SK-N-SH (cell line): ENCODE measurements at regions not wholly inside any gene's neighbourhood (a gene's known extent, or its start where the extent isn't known, plus 50 kb on each side); places are given as distances from the start of the nearest gene placed in this dataset.

Source experiments
- CTCF ChIA-PET: fragments of 300-600, 350-600 bp; formaldehyde crosslinking; extraction: SDS; loops from one replicate; lab custom pipeline; 2021; lab: Yijun Ruan, JAX
- POLR2A ChIA-PET: fragments of 350-600 bp; sonication (Branson Sonifier 250); formaldehyde crosslinking; extraction: SDS; loops from one replicate; lab custom pipeline; 2020; ENCODE audit warnings: antibody characterized with exemption, inconsistent platforms; lab: Yijun Ruan, JAX
- DNase-seq: peaks from one replicate; pipeline ENCODE4 v3.0.0; 2012
- H2AFZ ChIP-seq: fragments of 200-600 bp; sonication (generic); 2 replicates; pipeline ENCODE4 v1.8.1; 2016; ENCODE audit warnings: antibody characterized with exemption, mild to moderate bottlenecking, low read depth
- H3F3A ChIP-seq: fragments of 200-600 bp; sonication (generic); replicated peaks from 2 replicates; pipeline ENCODE3; 2016; ENCODE audit warnings: antibody characterized with exemption, mild to moderate bottlenecking; ENCODE audit not compliant: insufficient read depth
- H3K27ac ChIP-seq, 2 experiments: fragments of 200-500 bp in 1 of 2; fragments of 200-600 bp in 1 of 2; sonication (Bioruptor generic) in 1 of 2; sonication (generic), shearing (Covaris generic) in 1 of 2; 2 replicates each; pipeline versions ENCODE4 v1.5.1 to v1.6.1; 2014 to 2016; ENCODE audit warnings: low read depth in 2 of 2, inconsistent platforms in 1 of 2, low read length in 1 of 2, mild to moderate bottlenecking in 1 of 2, mixed read lengths in 1 of 2
- H3K27me3 ChIP-seq: fragments of 200-600 bp; sonication (generic), shearing (Covaris generic); 2 replicates; pipeline ENCODE4 v1.6.1; 2016; ENCODE audit warnings: mixed run types; ENCODE audit not compliant: insufficient read depth
- H3K36me3 ChIP-seq, 2 experiments: fragments of 200-500 bp in 1 of 2; fragments of 200-600 bp in 1 of 2; sonication (Bioruptor generic) in 1 of 2; sonication (generic) in 1 of 2; replicated peaks in 1 of 2; 2 replicates each; pipeline versions ENCODE3 to v1.5.1; 2014 to 2016; ENCODE audit warnings: low read length in 1 of 2, mild to moderate bottlenecking in 1 of 2; ENCODE audit not compliant: insufficient read depth in 2 of 2, control insufficient read depth in 1 of 2
- H3K4me1 ChIP-seq, 2 experiments: fragments of 200-500 bp in 1 of 2; fragments of 200-600 bp in 1 of 2; sonication (Bioruptor generic) in 1 of 2; sonication (generic), shearing (Covaris generic) in 1 of 2; 2 replicates each; pipeline versions ENCODE4 v1.5.1 to v1.6.1; 2014 to 2016; ENCODE audit warnings: low read depth in 1 of 2, low read length in 1 of 2, mixed run types in 1 of 2; ENCODE audit not compliant: insufficient read depth in 2 of 2, control insufficient read depth in 1 of 2
- H3K4me2 ChIP-seq: fragments of 200-600 bp; sonication (generic), shearing (Covaris generic); 2 replicates; pipeline ENCODE4 v1.6.1; 2017; ENCODE audit warnings: mixed run types
- H3K4me3 ChIP-seq, 2 experiments: fragments of 200-500 bp in 1 of 2; fragments of 200-600 bp in 1 of 2; sonication (Bioruptor generic) in 1 of 2; sonication (generic), shearing (Covaris generic) in 1 of 2; 2 replicates each; pipeline versions ENCODE4 v1.5.1 to v1.8.1; 2014 to 2016; ENCODE audit warnings: low read depth in 2 of 2, inconsistent platforms in 1 of 2, low read length in 1 of 2, mild to moderate bottlenecking in 1 of 2, mixed read lengths in 1 of 2, moderate library complexity in 1 of 2
- H3K79me2 ChIP-seq: fragments of 200-600 bp; sonication (generic); 2 replicates; pipeline ENCODE4 v1.8.1; 2017; ENCODE audit warnings: mild to moderate bottlenecking; ENCODE audit not compliant: insufficient read depth
- H3K9ac ChIP-seq: fragments of 200-600 bp; sonication (generic); 2 replicates; pipeline ENCODE4 v1.6.1; 2017; ENCODE audit warnings: mixed run types
- H3K9me2 ChIP-seq: fragments of 200-600 bp; sonication (generic); 2 replicates; pipeline ENCODE4 v1.6.1; 2017; ENCODE audit warnings: mixed run types
- H3K9me3 ChIP-seq: fragments of 200-600 bp; sonication (generic); 2 replicates; pipeline ENCODE4 v1.6.1; 2017; ENCODE audit warnings: mixed run types, mild to moderate bottlenecking, moderate library complexity
- H4K20me1 ChIP-seq: fragments of 200-600 bp; sonication (generic); 2 replicates; pipeline ENCODE4 v1.6.1; 2017; ENCODE audit warnings: mild to moderate bottlenecking, mixed run types; ENCODE audit not compliant: insufficient read depth
- CHD2 ChIP-seq: fragments of 150-350 bp; IDR thresholded peaks from 2 replicates; pipeline ENCODE4 v1.6.1; 2018; ENCODE audit warnings: low read length; ENCODE audit not compliant: partially characterized antibody
- CTCF ChIP-seq: fragments of 200-600 bp; sonication (generic); IDR thresholded peaks from 2 replicates; pipeline ENCODE4 v1.6.1; 2017; ENCODE audit warnings: antibody characterized with exemption, mild to moderate bottlenecking, moderate library complexity
- ELF1 ChIP-seq: IDR thresholded peaks from 2 replicates; pipeline ENCODE4 v1.4.0; 2012
- FOSL2 ChIP-seq: IDR thresholded peaks from 2 replicates; pipeline ENCODE4 v1.4.0; 2012; ENCODE audit warnings: low read depth, mild to moderate bottlenecking, moderate library complexity, borderline replicate concordance
- FOXJ3 ChIP-seq: sonication (generic); formaldehyde crosslinking; IDR thresholded peaks from 2 replicates; pipeline ENCODE4 v1.5.1; 2020; ENCODE audit warnings: mild to moderate bottlenecking, missing genetic modification reagents
- FOXM1 ChIP-seq: IDR thresholded peaks from 2 replicates; pipeline ENCODE4 v1.4.0; 2012; ENCODE audit warnings: low read depth, mild to moderate bottlenecking
- GABPA ChIP-seq: IDR thresholded peaks from 2 replicates; pipeline ENCODE4 v1.4.0; 2012; ENCODE audit warnings: low read depth, mild to moderate bottlenecking
- GATA2 ChIP-seq: sonication (generic); formaldehyde crosslinking; IDR thresholded peaks from 2 replicates; pipeline ENCODE4 v1.5.0; 2020; ENCODE audit warnings: mild to moderate bottlenecking, missing genetic modification reagents
- MAX ChIP-seq: IDR thresholded peaks from 2 replicates; pipeline ENCODE4 v1.4.0; 2012; ENCODE audit warnings: low read depth
- NRF1 ChIP-seq: IDR thresholded peaks from 2 replicates; pipeline ENCODE4 v1.6.1; 2012; ENCODE audit warnings: low read depth, mild to moderate bottlenecking, low read length
- PBX3 ChIP-seq: IDR thresholded peaks from 2 replicates; pipeline ENCODE4; 2012
- RFX5 ChIP-seq: IDR thresholded peaks from 2 replicates; pipeline ENCODE4 v1.6.1; 2012; ENCODE audit warnings: mild to moderate bottlenecking, improper control_type of control experiment, low read length
- SMC3 ChIP-seq: IDR thresholded peaks from 2 replicates; pipeline ENCODE4 v1.6.1; 2012; ENCODE audit warnings: low read depth, low read length, improper control_type of control experiment
- TAF1 ChIP-seq: IDR thresholded peaks from 2 replicates; pipeline ENCODE4 v1.6.1; 2012; ENCODE audit warnings: low read depth, mild to moderate bottlenecking, low read length, moderate library complexity, borderline replicate concordance
- TCF12 ChIP-seq: IDR thresholded peaks from 2 replicates; pipeline ENCODE4 v1.4.0; 2012
- YY1 ChIP-seq: IDR thresholded peaks from 2 replicates; pipeline ENCODE4 v1.4.0; 2012; ENCODE audit warnings: low read depth, mild to moderate bottlenecking
- ZBTB33 ChIP-seq: IDR thresholded peaks from 2 replicates; pipeline ENCODE4 v1.4.0; 2012; ENCODE audit warnings: low read depth, borderline replicate concordance

GRCh38 chr6:138017166-138017757, 90.0 kb downstream of the PERP start:
- H4K20me1 ChIP-seq = no peaks in the 10 kb centered on the region
- no peak overlapping the region for H3K4me3 ChIP-seq
- H3K27ac ChIP-seq = no peak overlapping the region
- no peak overlapping the region for H2AFZ ChIP-seq
- H3F3A ChIP-seq = no peaks in the 10 kb centered on the region
- no peaks in the 10 kb centered on the region for H3K79me2 ChIP-seq
- H3K27me3 ChIP-seq = no peaks in the 10 kb centered on the region
- TF ChIP-seq CHD2 = no peak
- no peaks in the 10 kb centered on the region for H3K9me3 ChIP-seq
- no peaks in the 10 kb centered on the region for H3K9me2 ChIP-seq
- H3K4me1 ChIP-seq = no peaks in the 10 kb centered on the region
- DNase-seq = no peak
- H3K9ac ChIP-seq = no peak overlapping the region
- no peak overlapping the region for H3K4me2 ChIP-seq
- no peaks in the 10 kb centered on the region for H3K36me3 ChIP-seq
- POLR2A ChIA-PET = no interaction called here
- CTCF ChIA-PET = interaction anchor here (0.6 kb wide), 1 partner anchor 10 kb away, joined by 3 read pairs; no protein-coding TSS in a partner anchor

GRCh38 chr6:138018297-138018696, 88.9 kb downstream of the PERP start:
- no peaks in the 10 kb centered on the region for H3K9me2 ChIP-seq
- no peaks in the 10 kb centered on the region for H3K4me1 ChIP-seq
- H3K36me3 ChIP-seq = no peaks in the 10 kb centered on the region
- CTCF ChIA-PET = no interaction called here
- POLR2A ChIA-PET = no interaction called here
- no peaks in the 10 kb centered on the region for H3K27me3 ChIP-seq
- no peak overlapping the region for H3K4me3 ChIP-seq
- TF ChIP-seq CTCF (no peak), ELF1 (no peak), FOXJ3 (no peak), YY1 (no peak), MAX (no peak), NRF1 (no peak), FOSL2 (no peak), GABPA (no peak), SMC3 (no peak), TAF1 (no peak), PBX3 (no peak), GATA2 (no peak), ZBTB33 (no peak), TCF12 (no peak), RFX5 (no peak), FOXM1 (no peak)
- TF ChIP-seq, all 33 proteins: peak for 0
- DNase-seq = no peak
- Histone ChIP-seq H3K9me3 (no peaks in the 10 kb centered on the region), H3K9ac (no peak overlapping the region), H3K79me2 (no peaks in the 10 kb centered on the region), H3K4me2 (no peak overlapping the region), H3K27ac (no peak overlapping the region), H4K20me1 (no peaks in the 10 kb centered on the region), H3F3A (no peaks in the 10 kb centered on the region), H2AFZ (no peak overlapping the region)
